Cardiac septum (tissue), 1 donor: ENCODE measurements at regions not wholly inside any gene's neighbourhood (a gene's known extent, or its start where the extent isn't known, plus 50 kb on each side); places are given as distances from the start of the nearest gene placed in this dataset.
"Not testable (repeated sequence)": the region's sequence is repeated elsewhere in the genome, so short reads cannot be mapped to it uniquely, and the experiment has no call there.

Source experiments
- DNase-seq: peaks from one replicate; pipeline ENCODE4 v3.0.0-alpha.2; 2020; ENCODE audit warnings: low spot score
- intact Hi-C: fragments of 100-400 bp; cut with DNase I; formaldehyde crosslinking; loops from one replicate; pipeline ENCODE4 v1.14.0; 2022
- donor health status: DM: no; HTN: no; CAD: no.

- DNase-seq, result no peak
- intact Hi-C loops, result no loop called here
Observed at GRCh38 chr14:44396226-44396625, 110.9 kb downstream of the FSCB start.

- intact Hi-C loops, result no loop called here
- DNase-seq, result no peak
Observed at GRCh38 chr14:44392984-44393383, 114.1 kb downstream of the FSCB start.

GRCh38 chr14:44388306-44388705 is 118.8 kb downstream of the FSCB start:
- no peak for DNase-seq
- intact Hi-C loops, result no loop called here

- DNase-seq, result no peak
- intact Hi-C loops, result no loop called here
Observed at GRCh38 chr14:44385906-44386305, 121.2 kb downstream of the FSCB start.

- DNase-seq, intact Hi-C loops: not testable (repeated sequence)
Observed at GRCh38 chr14:44385296-44385695, 121.8 kb downstream of the FSCB start.

- DNase-seq, intact Hi-C loops: not testable (repeated sequence)
Observed at GRCh38 chr14:44384601-44385293, 122.3 kb downstream of the FSCB start.

- intact Hi-C loops, result no loop called here
- DNase-seq, result no peak
Observed at GRCh38 chr14:44384093-44384492, 123.0 kb downstream of the FSCB start.

GRCh38 chr14:44383636-44384035 is 123.4 kb downstream of the FSCB start:
- intact Hi-C loops, result no loop called here
- DNase-seq, result no peak

GRCh38 chr14:44379292-44379977 is 127.6 kb downstream of the FSCB start:
- DNase-seq, result no peak
- intact Hi-C loops, result no loop called here

- no peak for DNase-seq
- intact Hi-C loops, result no loop called here
Observed at GRCh38 chr14:44374906-44375305, 132.2 kb downstream of the FSCB start.

- intact Hi-C loops, result no loop called here
- DNase-seq, result no peak
Observed at GRCh38 chr14:44372807-44373489, 134.1 kb downstream of the FSCB start.

GRCh38 chr14:44372231-44372630 is 134.9 kb downstream of the FSCB start:
- intact Hi-C loops, result no loop called here
- DNase-seq, result no peak

GRCh38 chr14:44370727-44371126 is 136.4 kb downstream of the FSCB start:
- intact Hi-C loops, result no loop called here
- no peak for DNase-seq

- intact Hi-C loops, result no loop called here
- DNase-seq, result no peak
Observed at GRCh38 chr14:44369401-44370123, 137.5 kb downstream of the FSCB start.

- intact Hi-C loops, result no loop called here
- DNase-seq, result no peak
Observed at GRCh38 chr14:44361083-44361482, 146.0 kb downstream of the FSCB start.

GRCh38 chr14:44353805-44354204 is 153.3 kb downstream of the FSCB start:
- intact Hi-C loops, result no loop called here

GRCh38 chr14:44352201-44352600 is 154.9 kb downstream of the FSCB start:
- no peak for DNase-seq
- intact Hi-C loops, result no loop called here

More at GRCh38 chr14:44353805-44354204, 153.3 kb downstream of the FSCB start:
- DNase-seq, result no peak

GRCh38 chr14:44347316-44347715 is 159.8 kb downstream of the FSCB start:
- DNase-seq, result no peak
- intact Hi-C loops, result no loop called here

- no peak for DNase-seq
- intact Hi-C loops, result no loop called here
Observed at GRCh38 chr14:44341116-44341515, 166.0 kb downstream of the FSCB start.

GRCh38 chr14:44339862-44340261 is 167.2 kb downstream of the FSCB start:
- no peak for DNase-seq
- intact Hi-C loops, result no loop called here
